ENCODE measurements at regions not wholly inside any gene's neighbourhood (a gene's known extent, or its start where the extent isn't known, plus 50 kb on each side); places are given as distances from the start of the nearest gene placed in this dataset.

DNA sequence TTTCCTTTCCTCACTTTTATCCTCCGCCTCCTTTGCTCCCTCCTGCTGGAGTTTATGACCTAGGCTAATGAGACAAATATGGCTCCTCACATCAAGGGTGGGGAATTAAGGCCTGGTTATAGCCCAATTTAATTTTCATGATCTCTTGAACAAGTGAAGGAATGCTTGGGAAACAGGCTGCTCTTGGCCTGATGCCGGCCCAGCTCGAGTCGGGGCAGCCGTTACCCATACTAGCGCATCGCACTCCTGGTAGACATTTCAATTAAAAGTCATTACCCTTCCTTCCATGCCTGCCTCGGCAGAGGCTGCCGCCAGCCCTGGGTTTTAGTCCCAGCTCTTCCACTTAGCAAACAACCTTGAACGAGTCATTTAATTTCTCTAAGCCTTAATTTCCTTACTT is 425.7 kb downstream of the TMEM38B start:
- Histone ChIP-seq H3K27me3 (ENCODE audit: control insufficient read depth in 2 of 2, insufficient read depth in 2 of 2, low read length in 2 of 2) (no peaks in the 10 kb centered on the region), H3K9me3 (ENCODE audit: control insufficient read depth in 2 of 3, low read length in 3 of 3) (no peaks in the 10 kb centered on the region), H3K4me3 (ENCODE audit: low read length) (no peak overlapping the region), H3K36me3 (ENCODE audit: control insufficient read depth in 2 of 3, insufficient read depth in 3 of 3, low read length in 3 of 3) (no peaks in the 10 kb centered on the region), H3K4me1 (ENCODE audit: control insufficient read depth in 2 of 2, insufficient read depth in 2 of 2, low read length in 2 of 2) (no peaks in the 10 kb centered on the region), H3K27ac (ENCODE audit: low read depth, low read length) (no peak overlapping the region)
- H3K36me3 Mint-ChIP-seq: peaks cover 0 to 4% (median 0%) of the 10 kb centered on the region in 5 donors
- ChIA-PET CTCF (no interaction called here), POLR2A (no interaction called here)
- H3K4me1 Mint-ChIP-seq: no peaks in the 10 kb centered on the region
- DNase-seq (no peak), ATAC-seq (no peak)
- no peaks in the 10 kb centered on the region for H3K27me3 Mint-ChIP-seq
- no peak overlapping the region for H3K4me3 Mint-ChIP-seq
- intact Hi-C loops (cut with micrococcal nuclease): no loop called here
- peaks cover 0 to 16% (median 6%) of the 10 kb centered on the region in 11 donors for H3K9me3 Mint-ChIP-seq
- no peak overlapping the region for H3K27ac Mint-ChIP-seq

DNA sequence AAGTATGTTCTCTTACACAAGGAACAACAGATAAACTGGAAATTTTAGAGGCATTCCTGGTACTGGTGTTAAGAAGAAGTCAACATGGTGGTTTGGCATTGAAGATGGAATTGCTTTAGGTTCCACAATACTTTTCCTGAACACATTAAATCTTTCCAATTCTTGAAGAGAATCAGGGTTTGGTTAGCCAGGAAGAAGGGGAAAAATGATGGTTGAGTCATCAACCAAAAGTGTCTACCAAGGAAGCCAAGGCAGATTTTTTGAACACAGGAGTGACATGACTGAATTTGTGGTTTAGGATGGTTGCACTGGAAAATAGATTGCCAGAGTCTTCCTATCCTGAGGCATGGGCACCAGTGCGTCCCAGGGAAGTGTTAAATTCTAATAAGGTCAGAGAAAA is 433.4 kb downstream of the TMEM38B start:
- Mint-ChIP-seq H3K27me3 (no peaks in the 10 kb centered on the region), H3K9me3 (peaks cover 4 to 17% (median 7%) of the 10 kb centered on the region in 11 donors), H3K36me3 (peaks cover 0 to 4% (median 0%) of the 10 kb centered on the region in 5 donors), H3K27ac (no peak overlapping the region), H3K4me1 (no peaks in the 10 kb centered on the region), H3K4me3 (no peak overlapping the region)
- intact Hi-C loops (cut with micrococcal nuclease): no loop called here
- H3K36me3 ChIP-seq (ENCODE audit: control insufficient read depth in 2 of 3, insufficient read depth in 3 of 3, low read length in 3 of 3): no peaks in the 10 kb centered on the region
- CTCF ChIA-PET: no interaction called here
- POLR2A ChIA-PET: no interaction called here
- H3K27ac ChIP-seq (ENCODE audit: low read depth, low read length): no peak overlapping the region
- ATAC-seq (no peak), DNase-seq (no peak)
- H3K4me3 ChIP-seq (ENCODE audit: low read length): no peak overlapping the region
- H3K27me3 ChIP-seq (ENCODE audit: control insufficient read depth in 2 of 2, insufficient read depth in 2 of 2, low read length in 2 of 2): no peaks in the 10 kb centered on the region
- H3K9me3 ChIP-seq (ENCODE audit: control insufficient read depth in 2 of 3, low read length in 3 of 3): no peaks in the 10 kb centered on the region
- no peaks in the 10 kb centered on the region for H3K4me1 ChIP-seq (ENCODE audit: control insufficient read depth in 2 of 2, insufficient read depth in 2 of 2, low read length in 2 of 2)

DNA sequence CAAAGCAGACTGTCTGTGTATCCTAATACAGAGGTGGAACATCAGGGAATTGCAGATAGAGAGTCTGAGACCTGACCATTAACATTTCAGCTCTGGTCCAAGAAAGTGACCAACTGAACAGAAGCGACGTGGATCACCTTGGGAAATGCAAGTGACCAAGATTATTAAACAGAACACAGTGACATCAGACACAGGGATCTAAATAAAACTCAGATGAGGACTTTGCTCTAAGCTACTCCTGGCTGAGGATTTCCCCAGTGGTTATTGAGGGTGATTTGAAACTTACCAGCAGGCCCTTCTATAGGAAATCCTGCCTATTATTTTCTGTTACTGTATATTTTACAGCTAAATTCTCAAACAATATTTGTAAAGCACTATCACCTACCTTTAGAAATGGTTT is 436.0 kb downstream of the TMEM38B start:
- CTCF ChIA-PET: no interaction called here
- Mint-ChIP-seq H3K4me1 (no peaks in the 10 kb centered on the region), H3K36me3 (no peaks in the 10 kb centered on the region), H3K4me3 (no peak overlapping the region), H3K27me3 (no peaks in the 10 kb centered on the region), H3K9me3 (peaks cover 0 to 12% (median 4%) of the 10 kb centered on the region in 11 donors), H3K27ac (no peak overlapping the region)
- H3K4me1 ChIP-seq (ENCODE audit: control insufficient read depth in 2 of 2, insufficient read depth in 2 of 2, low read length in 2 of 2): no peaks in the 10 kb centered on the region
- no peak overlapping the region for H3K4me3 ChIP-seq (ENCODE audit: low read length)
- no peaks in the 10 kb centered on the region for H3K36me3 ChIP-seq (ENCODE audit: control insufficient read depth in 2 of 3, insufficient read depth in 3 of 3, low read length in 3 of 3)
- H3K9me3 ChIP-seq (ENCODE audit: control insufficient read depth in 2 of 3, low read length in 3 of 3): no peaks in the 10 kb centered on the region
- no peak overlapping the region for H3K27ac ChIP-seq (ENCODE audit: low read depth, low read length)
- ATAC-seq (no peak), DNase-seq (no peak)
- POLR2A ChIA-PET: no interaction called here
- no peaks in the 10 kb centered on the region for H3K27me3 ChIP-seq (ENCODE audit: control insufficient read depth in 2 of 2, insufficient read depth in 2 of 2, low read length in 2 of 2)
- intact Hi-C loops (cut with micrococcal nuclease): no loop called here

DNA sequence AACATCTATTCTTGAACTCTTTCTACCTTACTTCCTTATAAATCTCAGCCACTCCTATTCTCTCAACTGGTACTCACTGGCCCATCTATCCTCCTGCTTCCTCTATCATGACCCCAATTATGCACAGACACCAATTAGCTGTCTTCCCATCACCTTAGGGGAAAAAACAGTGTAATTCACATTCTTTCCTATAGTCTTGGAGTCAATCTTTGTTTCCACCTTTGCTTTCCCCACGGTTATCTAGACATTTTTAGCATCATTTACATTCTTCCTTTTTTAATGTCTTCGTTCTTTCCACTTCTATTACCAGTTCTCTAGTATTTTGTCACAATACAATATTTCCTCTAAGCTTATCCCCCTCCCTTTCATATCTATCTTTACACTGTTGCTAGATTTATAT is 449.4 kb downstream of the TMEM38B start:
- Histone ChIP-seq H3K4me3 (ENCODE audit: low read length) (no peak overlapping the region), H3K4me1 (ENCODE audit: control insufficient read depth in 2 of 2, insufficient read depth in 2 of 2, low read length in 2 of 2) (no peaks in the 10 kb centered on the region), H3K27me3 (ENCODE audit: control insufficient read depth in 2 of 2, insufficient read depth in 2 of 2, low read length in 2 of 2) (no peaks in the 10 kb centered on the region), H3K9me3 (ENCODE audit: control insufficient read depth in 2 of 3, low read length in 3 of 3) (no peaks in the 10 kb centered on the region), H3K36me3 (ENCODE audit: control insufficient read depth in 2 of 3, insufficient read depth in 3 of 3, low read length in 3 of 3) (no peaks in the 10 kb centered on the region), H3K27ac (ENCODE audit: low read depth, low read length) (no peak overlapping the region)
- ChIA-PET POLR2A (no interaction called here), CTCF (no interaction called here)
- intact Hi-C loops (cut with micrococcal nuclease): no loop called here
- no peak for DNase-seq
- H3K4me1 Mint-ChIP-seq: no peaks in the 10 kb centered on the region
- no peak for ATAC-seq
- H3K36me3 Mint-ChIP-seq: peaks cover 0 to 4% (median 0%) of the 10 kb centered on the region in 5 donors
- peaks cover 0 to 7% (median 4%) of the 10 kb centered on the region in 11 donors for H3K9me3 Mint-ChIP-seq
- H3K27me3 Mint-ChIP-seq: no peaks in the 10 kb centered on the region
- no peak overlapping the region for H3K27ac Mint-ChIP-seq
- no peak overlapping the region for H3K4me3 Mint-ChIP-seq

DNA sequence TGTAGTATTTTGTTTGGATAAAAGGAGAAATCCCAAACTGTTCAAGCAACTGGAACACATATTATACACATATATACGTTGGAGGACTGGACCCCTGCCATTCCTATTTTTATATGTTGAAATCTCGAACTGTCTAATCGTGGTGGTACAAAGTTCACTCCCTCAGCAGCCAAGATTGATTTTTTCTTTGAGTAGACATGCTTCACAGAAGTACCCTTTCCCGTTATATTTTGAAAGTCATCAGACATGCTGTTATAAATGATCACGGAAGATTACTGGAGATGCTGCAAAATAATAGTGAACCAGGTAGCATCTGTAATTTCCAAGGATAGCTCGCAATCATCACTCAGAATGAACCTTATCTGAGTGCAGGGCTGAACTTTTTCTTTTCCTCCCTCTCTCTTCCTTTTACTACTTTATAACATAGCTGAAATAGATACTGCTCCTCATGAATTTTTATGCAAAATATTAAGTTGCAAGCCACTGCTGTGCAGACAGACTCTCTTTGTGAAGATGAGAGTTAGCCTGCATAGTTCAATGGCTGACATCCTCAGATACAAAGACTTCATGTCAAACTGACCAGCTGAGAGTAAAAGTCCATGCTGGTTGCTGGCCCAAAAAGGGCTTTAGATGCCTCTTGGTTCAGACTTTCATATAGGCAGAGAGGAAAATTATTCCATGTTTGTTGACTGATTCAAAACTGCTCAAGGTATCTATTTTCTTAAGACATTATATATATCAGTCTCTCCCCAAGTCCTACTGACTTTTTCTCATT is 451.9 kb downstream of the TMEM38B start:
- peaks cover 0 to 4% (median 0%) of the 10 kb centered on the region in 5 donors for H3K36me3 Mint-ChIP-seq
- ATAC-seq (no peak), DNase-seq (no peak)
- Histone ChIP-seq H3K4me1 (ENCODE audit: control insufficient read depth in 2 of 2, insufficient read depth in 2 of 2, low read length in 2 of 2) (no peaks in the 10 kb centered on the region), H3K9me3 (ENCODE audit: control insufficient read depth in 2 of 3, low read length in 3 of 3) (no peaks in the 10 kb centered on the region), H3K4me3 (ENCODE audit: low read length) (no peak overlapping the region), H3K36me3 (ENCODE audit: control insufficient read depth in 2 of 3, insufficient read depth in 3 of 3, low read length in 3 of 3) (no peaks in the 10 kb centered on the region), H3K27me3 (ENCODE audit: control insufficient read depth in 2 of 2, insufficient read depth in 2 of 2, low read length in 2 of 2) (no peaks in the 10 kb centered on the region), H3K27ac (ENCODE audit: low read depth, low read length) (no peak overlapping the region)
- no peak overlapping the region for H3K4me3 Mint-ChIP-seq
- ChIA-PET CTCF (no interaction called here), POLR2A (no interaction called here)
- peaks cover 0 to 9% (median 2%) of the 10 kb centered on the region in 11 donors for H3K9me3 Mint-ChIP-seq
- H3K4me1 Mint-ChIP-seq: no peaks in the 10 kb centered on the region
- intact Hi-C loops (cut with micrococcal nuclease): no loop called here
- no peaks in the 10 kb centered on the region for H3K27me3 Mint-ChIP-seq
- no peak overlapping the region for H3K27ac Mint-ChIP-seq

DNA sequence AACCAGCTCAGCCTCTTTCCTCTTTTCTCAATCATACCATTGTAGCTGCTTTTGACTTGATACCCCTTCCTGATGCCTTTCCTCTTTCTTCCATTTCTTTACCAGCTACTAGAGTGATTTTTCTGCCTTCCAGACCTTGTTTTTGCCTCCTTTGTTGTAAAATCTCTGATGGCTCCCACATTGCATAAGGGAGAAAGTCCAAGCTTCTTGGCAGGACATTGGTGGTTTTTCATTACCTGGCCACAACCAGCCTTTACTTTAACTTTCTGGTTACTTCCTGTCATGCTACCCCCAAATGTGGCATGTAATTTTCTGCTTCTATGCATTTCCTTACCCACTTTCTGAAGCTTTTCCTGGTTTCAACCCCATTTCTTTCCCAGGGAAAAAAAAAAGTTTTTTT is 452.5 kb downstream of the TMEM38B start:
- no peaks in the 10 kb centered on the region for H3K4me1 Mint-ChIP-seq
- peaks cover 0 to 4% (median 0%) of the 10 kb centered on the region in 5 donors for H3K36me3 Mint-ChIP-seq
- H3K36me3 ChIP-seq (ENCODE audit: control insufficient read depth in 2 of 3, insufficient read depth in 3 of 3, low read length in 3 of 3): no peaks in the 10 kb centered on the region
- H3K27ac Mint-ChIP-seq: no peak overlapping the region
- intact Hi-C loops (cut with micrococcal nuclease): no loop called here
- ChIA-PET POLR2A (no interaction called here), CTCF (no interaction called here)
- no peak overlapping the region for H3K4me3 ChIP-seq (ENCODE audit: low read length)
- H3K27me3 ChIP-seq (ENCODE audit: control insufficient read depth in 2 of 2, insufficient read depth in 2 of 2, low read length in 2 of 2): no peaks in the 10 kb centered on the region
- H3K27ac ChIP-seq (ENCODE audit: low read depth, low read length): no peak overlapping the region
- no peaks in the 10 kb centered on the region for H3K27me3 Mint-ChIP-seq
- H3K9me3 ChIP-seq (ENCODE audit: control insufficient read depth in 2 of 3, low read length in 3 of 3): no peaks in the 10 kb centered on the region
- no peak for DNase-seq
- no peak overlapping the region for H3K4me3 Mint-ChIP-seq
- peaks cover 0 to 9% (median 2%) of the 10 kb centered on the region in 11 donors for H3K9me3 Mint-ChIP-seq
- ATAC-seq: no peak
- no peaks in the 10 kb centered on the region for H3K4me1 ChIP-seq (ENCODE audit: control insufficient read depth in 2 of 2, insufficient read depth in 2 of 2, low read length in 2 of 2)

DNA sequence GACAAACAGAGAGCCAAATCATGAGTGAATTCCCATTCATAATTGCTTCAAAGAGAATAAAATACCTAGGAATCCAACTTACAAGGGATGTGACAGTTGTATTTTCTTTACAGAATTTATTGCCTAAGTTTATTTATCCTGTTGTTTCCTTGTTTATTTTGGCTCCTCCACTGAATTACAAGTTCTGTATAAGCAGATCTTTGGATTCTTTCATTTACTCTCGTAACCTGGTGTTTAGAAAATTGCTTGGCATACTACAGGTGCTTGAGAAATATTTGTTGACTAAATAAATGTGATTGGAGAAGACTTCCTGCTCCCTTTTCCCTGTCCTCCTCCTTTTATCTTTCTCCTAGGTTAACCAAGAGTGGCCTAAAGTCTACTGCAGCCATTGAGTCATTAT is 455.6 kb downstream of the TMEM38B start:
- Histone ChIP-seq H3K36me3 (ENCODE audit: control insufficient read depth in 2 of 3, insufficient read depth in 3 of 3, low read length in 3 of 3) (no peaks in the 10 kb centered on the region), H3K4me1 (ENCODE audit: control insufficient read depth in 2 of 2, insufficient read depth in 2 of 2, low read length in 2 of 2) (no peaks in the 10 kb centered on the region), H3K9me3 (ENCODE audit: control insufficient read depth in 2 of 3, low read length in 3 of 3) (no peaks in the 10 kb centered on the region), H3K27ac (ENCODE audit: low read depth, low read length) (no peak overlapping the region), H3K27me3 (ENCODE audit: control insufficient read depth in 2 of 2, insufficient read depth in 2 of 2, low read length in 2 of 2) (no peaks in the 10 kb centered on the region), H3K4me3 (ENCODE audit: low read length) (no peak overlapping the region)
- Mint-ChIP-seq H3K27ac (no peak overlapping the region), H3K36me3 (no peaks in the 10 kb centered on the region), H3K27me3 (no peaks in the 10 kb centered on the region), H3K4me1 (no peaks in the 10 kb centered on the region), H3K9me3 (peaks cover 0 to 7% (median 2%) of the 10 kb centered on the region in 11 donors), H3K4me3 (no peak overlapping the region)
- intact Hi-C loops (cut with micrococcal nuclease): no loop called here
- ChIA-PET POLR2A (no interaction called here), CTCF (no interaction called here)
- ATAC-seq (no peak), DNase-seq (no peak)

Data from naive thymus-derived CD4-positive, alpha-beta T cell (primary cell).